Ishikawa (cell line): ENCODE measurements at regions not wholly inside any gene's neighbourhood (a gene's known extent, or its start where the extent isn't known, plus 50 kb on each side); places are given as distances from the start of the nearest gene placed in this dataset.

Experiments
- EGR1 ChIP-seq: IDR thresholded peaks from 2 replicates; pipeline ENCODE4 v1.6.1; 2012
- EP300 ChIP-seq: IDR thresholded peaks from 2 replicates; pipeline ENCODE4 v1.6.1; 2012; ENCODE audit warnings: borderline replicate concordance
- FOXM1 ChIP-seq: IDR thresholded peaks from 2 replicates; pipeline ENCODE4 v1.6.1; 2012; ENCODE audit warnings: low read depth, borderline replicate concordance
- MAX ChIP-seq: IDR thresholded peaks from 2 replicates; pipeline ENCODE4 v1.6.1; 2012
- RAD21 ChIP-seq: IDR thresholded peaks from 2 replicates; pipeline ENCODE4 v1.6.1; 2012; ENCODE audit warnings: low read depth
- REST ChIP-seq: IDR thresholded peaks from 2 replicates; pipeline ENCODE4 v1.6.1; 2012; ENCODE audit warnings: low read depth, mild to moderate bottlenecking
- TEAD4 ChIP-seq: IDR thresholded peaks from 2 replicates; pipeline ENCODE4 v1.6.1; 2012
- USF1 ChIP-seq: IDR thresholded peaks from 2 replicates; pipeline ENCODE4 v1.6.1; 2012
- YY1 ChIP-seq: IDR thresholded peaks from 2 replicates; pipeline ENCODE4 v1.6.1; 2012; ENCODE audit warnings: low read depth

- TF ChIP-seq EP300 (no peak), RAD21 (no peak), USF1 (no peak), MAX (no peak), REST (no peak), FOXM1 (no peak), YY1 (no peak), EGR1 (no peak), TEAD4 (no peak)
Observed at GRCh38 chr4:189204616-189205015, 736.1 kb upstream of the FRG1 start.
